Cerebellar nuclear complex (tissue), 1 donor: ENCODE measurements at regions not wholly inside any gene's neighbourhood (a gene's known extent, or its start where the extent isn't known, plus 50 kb on each side); places are given as distances from the start of the nearest gene placed in this dataset.

Experiments
- DNase-seq, 2 experiments: peaks; one replicate each; lab custom pipeline; 2025; lab: John Stamatoyannopoulos, UW

DNA sequence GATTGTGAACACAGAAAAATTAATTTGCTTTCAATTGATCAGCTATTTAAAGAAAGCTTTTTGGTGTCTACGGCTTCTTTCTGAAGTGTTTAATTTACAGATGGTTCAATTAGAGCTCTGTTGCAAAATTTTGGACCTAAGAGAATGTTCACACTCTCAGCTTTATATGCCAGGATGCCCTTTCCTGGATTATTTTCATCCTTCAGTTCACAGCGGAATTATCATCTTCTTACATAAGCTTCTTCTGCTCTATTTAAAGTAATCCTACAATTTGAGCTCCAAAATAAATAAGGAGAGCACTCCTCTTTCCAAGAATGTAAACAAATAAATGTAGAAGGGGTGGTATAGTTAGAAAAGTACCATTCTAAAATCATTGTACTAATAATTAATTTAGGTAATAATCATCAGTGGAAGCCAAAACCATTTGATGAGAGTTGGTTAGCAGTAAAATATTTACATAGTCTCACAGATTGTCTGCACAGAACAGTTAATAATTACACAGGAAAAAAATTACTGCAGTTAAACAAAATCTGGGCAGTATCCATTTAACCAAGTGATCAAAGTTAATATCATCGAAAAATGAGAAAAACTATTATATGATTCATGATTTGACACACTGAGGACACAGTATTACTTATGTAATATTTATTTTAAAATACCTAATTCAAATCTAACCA, 298.0 kb upstream of the TMEM229A start:
- DNase-seq: no peak

GRCh38 chr7:124328774-124329173, 295.9 kb upstream of the TMEM229A start:
- DNase-seq: no peak

DNA sequence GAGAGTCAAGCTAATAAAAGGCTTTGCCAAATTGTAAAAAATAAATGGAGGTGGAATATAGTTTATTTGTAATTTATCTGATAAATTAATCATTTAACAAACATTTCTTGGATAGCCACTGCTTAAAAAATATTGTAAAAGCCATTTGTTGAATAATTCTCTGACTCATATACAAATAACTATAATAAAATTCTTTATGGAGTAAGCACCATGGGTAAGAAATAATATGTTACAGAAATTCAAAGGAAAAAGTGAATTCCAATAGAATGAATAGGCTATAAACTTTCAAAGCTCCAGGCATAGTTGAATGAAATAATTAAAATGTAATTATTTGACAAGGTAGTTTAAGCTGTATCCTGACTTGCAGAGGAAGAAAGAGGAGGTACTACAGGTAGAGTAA, 291.4 kb upstream of the TMEM229A start:
- DNase-seq: no peak

DNA sequence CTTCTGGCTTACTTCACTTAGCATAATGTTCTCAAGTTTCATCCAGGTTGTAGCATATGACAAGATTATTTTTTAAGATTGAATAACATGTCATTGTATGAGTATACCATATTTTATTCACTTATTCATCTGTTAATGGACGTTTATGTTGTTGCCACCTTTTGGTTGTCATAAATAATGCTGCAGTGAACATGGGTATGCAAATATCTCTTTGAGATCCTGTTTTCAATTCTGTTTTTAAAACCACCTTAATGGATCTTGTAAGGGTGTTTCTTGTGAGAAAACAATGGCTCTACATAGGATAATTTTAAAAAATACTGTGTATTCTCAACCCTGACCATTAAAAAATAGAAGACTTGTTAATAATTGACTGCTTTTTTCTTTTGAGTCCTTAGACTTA, 290.7 kb upstream of the TMEM229A start:
- no peak for DNase-seq

DNA sequence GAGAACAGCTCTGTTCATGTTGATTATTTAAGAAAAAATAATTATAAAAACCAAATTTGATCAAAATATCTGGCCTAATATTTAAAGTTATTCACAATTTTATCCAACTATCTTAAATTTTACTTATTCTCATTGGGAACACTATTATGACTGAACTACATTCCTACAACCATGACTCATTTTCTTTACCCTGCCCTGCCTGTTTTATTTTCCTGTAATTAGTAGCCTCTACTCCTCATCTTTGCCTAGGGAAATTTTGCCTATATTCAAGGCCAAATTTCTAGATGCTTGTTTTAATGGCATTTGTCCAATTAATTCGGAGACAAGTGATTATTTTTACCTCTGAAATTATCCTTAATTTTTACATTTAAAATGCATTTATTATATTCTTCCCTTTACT, 289.7 kb upstream of the TMEM229A start:
- no peak for DNase-seq

DNA sequence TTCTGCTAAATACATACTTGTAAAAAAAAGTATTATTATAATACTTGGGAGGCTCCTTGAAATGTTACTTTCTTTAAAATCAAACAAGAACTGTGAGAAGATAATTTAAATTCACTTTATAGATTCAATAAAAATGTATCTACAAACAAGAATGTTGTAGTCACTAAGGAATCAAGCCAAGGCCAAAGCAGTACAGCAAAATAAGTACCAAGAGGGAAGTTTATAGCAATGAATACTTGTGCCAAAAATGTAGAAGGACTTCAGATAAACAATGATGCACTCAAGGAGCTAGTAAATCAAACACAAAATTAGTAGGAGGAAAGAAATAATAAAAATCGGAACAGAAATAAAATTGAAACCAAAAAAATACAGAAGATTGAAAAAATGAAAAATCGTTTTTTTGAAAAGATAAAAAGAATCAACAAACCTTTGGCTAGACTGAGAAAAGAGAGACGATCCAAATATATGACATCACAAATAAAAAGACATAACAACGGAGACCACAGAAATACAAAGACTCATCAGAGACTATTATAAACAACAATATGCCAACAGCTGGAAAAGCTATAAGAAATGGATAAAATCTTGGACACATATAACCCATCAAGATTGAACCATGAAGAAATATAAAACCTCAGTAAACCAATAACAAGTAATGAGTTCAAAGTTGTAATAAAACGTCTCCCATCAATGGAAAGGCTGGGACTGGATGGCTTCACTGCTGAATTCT, 286.0 kb upstream of the TMEM229A start:
- DNase-seq: no peak

DNA sequence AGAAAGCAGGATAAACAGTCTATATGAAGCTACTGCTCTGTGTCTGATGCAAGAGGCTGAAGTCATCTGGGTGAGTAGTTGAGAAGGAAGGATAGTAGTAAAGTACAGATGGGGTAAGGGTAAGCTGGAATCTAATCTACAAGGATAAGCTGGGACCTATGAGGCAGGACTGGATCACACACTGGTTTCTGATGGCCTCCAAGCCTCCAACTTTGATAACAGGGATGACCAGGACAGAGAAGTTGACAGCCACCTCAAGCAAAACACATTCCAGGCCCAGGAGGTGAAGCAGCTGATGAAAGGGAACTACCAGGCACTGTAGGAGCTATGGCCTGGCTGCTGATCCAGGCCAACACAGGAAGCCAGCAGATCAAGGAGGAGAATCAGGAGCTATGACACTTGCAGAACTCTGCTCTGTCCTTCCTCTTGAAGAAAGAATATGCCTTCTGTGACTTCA, 278.1 kb upstream of the TMEM229A start:
- DNase-seq: no peak

DNA sequence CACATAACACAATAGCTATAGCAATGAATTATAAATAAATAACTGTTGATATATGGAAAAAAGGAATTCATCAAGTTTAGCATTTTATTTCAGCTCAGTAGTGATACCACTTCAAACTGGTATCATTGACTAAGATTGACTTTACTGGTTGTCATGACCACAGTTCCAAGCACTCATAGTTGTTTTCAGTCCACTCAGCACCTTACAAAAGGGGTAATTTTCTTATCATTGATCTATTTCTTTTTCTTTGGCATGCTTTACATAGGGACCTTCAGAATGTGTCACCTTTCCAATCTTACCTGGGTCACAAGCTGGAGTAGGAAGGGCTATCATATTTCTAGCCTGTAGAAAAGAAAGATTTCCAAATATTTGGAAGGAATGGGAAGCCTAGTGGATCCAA, 275.5 kb upstream of the TMEM229A start:
- no peak for DNase-seq

DNA sequence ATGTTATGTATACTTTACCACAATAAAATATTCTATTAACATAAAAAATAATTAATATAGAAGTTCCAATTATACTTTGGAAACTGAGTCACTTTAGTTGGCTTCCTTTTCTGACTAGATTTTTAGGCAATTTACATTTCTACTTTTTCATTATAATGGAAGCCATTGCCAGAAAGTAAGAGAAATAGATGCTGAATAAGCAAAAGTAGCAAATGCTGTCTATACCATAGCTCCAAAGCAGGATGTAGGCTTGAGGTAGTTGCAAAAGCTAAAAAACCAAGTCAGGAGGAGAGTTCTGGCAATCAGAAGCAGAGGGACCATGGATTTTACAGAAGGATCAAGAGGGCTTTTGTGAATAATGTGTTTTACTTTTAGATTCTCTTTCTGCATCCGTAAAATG, 262.4 kb upstream of the TMEM229A start:
- no peak for DNase-seq

DNA sequence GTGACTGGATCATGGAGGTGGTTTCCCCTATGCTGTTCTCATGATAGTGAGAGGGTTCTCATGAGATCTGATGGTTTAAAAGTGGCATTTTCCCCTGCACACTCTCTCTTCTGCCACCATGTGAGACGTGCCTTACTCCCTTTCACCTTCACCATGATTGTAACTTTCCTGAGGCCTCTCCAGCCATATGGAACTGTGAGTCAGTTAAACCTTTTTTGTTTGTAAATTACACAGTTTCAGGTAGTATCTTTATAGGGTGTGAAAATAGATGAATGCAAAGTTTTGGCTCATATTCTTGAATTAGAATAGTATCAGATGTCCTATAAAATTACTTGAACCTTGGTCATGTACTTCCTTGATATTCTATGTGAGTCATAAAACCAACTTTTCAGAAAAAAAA, 252.1 kb upstream of the TMEM229A start:
- no peak for DNase-seq

DNA sequence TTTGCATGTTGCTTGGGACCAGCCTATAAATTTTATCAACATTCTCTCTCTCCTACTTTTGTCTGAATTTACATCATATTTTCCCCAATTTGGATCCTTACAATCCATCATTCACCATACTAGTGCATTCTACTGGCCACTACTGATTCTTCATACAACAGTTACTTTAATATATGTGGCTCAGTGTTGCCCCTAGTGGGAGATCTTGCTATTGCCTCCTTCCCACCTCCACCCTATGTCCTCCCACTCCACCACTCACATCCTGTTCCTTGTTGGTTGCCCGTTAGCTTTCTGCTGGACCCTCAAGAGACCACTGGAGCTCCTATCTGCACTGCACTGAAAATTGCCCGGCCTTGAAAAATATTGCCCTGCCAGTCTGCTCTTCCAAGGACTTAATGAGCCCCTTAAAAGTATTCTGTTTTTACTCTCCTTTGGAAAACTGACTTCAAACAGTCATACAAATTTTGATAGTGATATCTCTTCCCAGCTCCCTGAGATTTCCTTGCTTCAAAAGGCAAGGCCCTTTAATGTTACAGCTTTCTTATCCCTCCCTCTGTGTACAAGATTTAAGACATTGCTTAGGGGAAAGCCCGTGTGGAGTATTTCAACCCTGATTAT, 243.2 kb upstream of the TMEM229A start:
- DNase-seq: no peak

DNA sequence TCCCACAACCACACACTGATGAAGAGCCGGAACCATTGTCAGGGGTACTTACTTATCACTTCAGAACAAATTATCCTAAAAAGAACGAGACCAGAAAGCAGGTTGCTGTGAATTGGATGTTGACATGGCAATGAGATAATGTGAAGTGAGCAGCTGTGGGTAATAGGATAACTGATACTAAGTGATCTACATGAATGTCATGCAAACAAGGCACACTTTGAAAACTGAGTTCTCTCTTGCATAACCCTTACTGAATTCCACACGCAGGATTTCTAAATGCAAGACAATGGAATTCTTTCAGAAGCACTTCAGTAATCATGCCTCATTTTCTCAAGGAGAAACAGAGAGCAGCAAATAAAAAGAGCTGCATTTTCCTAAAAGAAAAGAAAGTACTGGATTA, 242.5 kb upstream of the TMEM229A start:
- DNase-seq: no peak

DNA sequence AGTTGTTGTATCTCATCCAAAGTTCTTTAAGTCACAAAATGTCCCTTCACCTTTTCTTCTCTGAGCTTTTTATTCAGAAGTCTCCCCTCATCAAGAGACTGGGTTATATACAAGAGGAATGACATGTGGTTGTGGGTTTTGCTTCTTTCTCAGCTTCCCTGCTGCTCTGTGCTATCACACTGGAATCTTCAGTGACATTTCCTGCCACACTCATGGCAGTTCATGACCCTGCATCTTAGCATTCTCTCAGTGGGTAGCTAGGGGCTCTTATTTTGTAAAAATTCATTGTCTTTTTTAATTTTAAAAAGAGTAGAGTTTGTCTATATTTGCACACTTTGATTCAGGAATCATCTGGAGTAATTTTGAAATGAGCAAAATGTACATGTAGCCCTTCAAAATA, 236.9 kb upstream of the TMEM229A start:
- DNase-seq: no peak

GRCh38 chr7:124267154-124267553, 234.3 kb upstream of the TMEM229A start:
- no peak for DNase-seq

- no peak for DNase-seq
Measured at GRCh38 chr7:124263232-124263827, 230.5 kb upstream of the TMEM229A start.

- no peak for DNase-seq
Measured at GRCh38 chr7:124261710-124262109, 228.8 kb upstream of the TMEM229A start.

- DNase-seq: no peak
Measured at GRCh38 chr7:124257638-124258308, 224.9 kb upstream of the TMEM229A start.

GRCh38 chr7:124255041-124255655, 222.3 kb upstream of the TMEM229A start:
- no peak for DNase-seq

DNA sequence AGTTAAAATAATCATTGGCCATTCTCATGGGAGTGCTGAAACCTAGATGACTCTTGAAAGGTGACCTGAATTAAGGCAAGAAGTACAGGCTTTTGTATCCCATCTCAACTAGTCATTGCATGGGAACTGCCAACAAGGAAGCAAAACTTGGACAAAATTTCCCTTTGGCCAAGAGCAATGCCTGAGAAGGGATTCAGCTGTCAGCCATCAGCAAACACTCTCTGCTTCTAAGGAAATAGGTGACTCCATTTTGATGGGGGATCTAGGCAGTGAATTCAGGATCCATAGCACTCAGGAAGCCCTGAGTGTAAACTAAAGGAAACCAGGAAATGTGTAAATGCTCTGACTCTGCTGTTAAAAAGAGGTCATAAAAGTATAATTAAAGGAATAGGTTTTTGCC, 221.5 kb upstream of the TMEM229A start:
- no peak for DNase-seq

DNA sequence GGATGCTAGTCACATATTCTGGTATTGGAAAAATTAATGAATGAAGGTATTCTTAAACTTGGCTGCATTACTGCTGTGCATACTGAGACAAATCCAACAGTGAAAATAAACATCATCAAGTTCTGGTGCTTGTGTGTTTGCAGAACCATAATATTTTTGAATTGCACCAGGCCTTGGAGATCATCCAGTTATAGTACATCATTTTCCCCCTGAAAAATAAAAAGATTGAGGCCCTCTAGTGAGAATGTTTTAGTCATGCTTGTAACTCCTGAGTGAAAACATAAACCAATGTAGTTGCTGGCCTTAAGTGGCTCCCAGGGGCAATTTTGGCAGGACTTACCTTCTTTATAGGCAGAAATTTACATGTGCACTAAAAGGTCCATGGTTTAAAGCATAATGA, 218.8 kb upstream of the TMEM229A start:
- DNase-seq: no peak

DNA sequence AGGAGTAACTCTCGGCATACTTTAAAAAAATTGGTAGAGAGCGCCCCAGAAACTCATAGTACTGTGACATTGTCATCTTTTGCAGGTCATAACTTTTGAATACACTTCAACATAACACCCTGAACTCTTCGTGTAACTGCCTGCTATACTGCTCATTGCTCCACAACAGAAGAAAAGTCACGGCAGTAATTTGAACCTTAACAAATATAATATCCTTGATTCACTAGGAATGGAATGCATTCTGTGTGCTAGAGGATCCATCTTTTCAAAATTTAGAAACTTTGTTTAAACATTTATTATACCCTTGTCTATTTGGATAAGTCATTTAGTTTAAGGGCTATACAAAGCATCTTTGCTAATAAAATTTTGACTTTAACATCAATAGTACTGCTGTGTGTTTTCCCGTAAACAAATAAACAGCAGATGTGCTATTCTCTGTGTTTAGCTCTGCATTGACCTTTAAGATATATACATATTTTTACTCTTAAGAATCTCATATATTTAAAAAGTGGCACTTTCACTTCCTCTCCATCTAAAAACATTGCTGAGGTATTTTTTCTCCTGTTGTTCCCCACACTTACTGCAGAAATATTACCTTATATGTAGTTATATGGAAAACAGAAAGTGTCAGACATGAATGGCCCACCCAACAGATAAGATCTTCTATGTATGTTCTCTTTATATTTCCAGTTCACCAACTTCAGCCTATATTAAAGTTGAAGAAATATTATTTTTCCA, 217.6 kb upstream of the TMEM229A start:
- no peak for DNase-seq
